Testis (tissue), 2 donors: ENCODE measurements at regions not wholly inside any gene's neighbourhood (a gene's known extent, or its start where the extent isn't known, plus 50 kb on each side); places are given as distances from the start of the nearest gene placed in this dataset.

Source experiments
- POLR2A ChIP-seq: fragments of 450-650 bp; IDR thresholded peaks from one replicate; pipeline ENCODE4 v1.6.1; 2017; ENCODE audit warnings: antibody characterized with exemption, mild to moderate bottlenecking, moderate library complexity
- TF ChIP-seq, protein P1 (sequence below), 3 experiments: fragments of 450-650 bp in 2 of 3; fragments of 200-600 bp in 1 of 3; sonication (generic) in 1 of 3; IDR thresholded peaks; one replicate each; pipeline ENCODE4 v1.5.1; 2016 to 2019; ENCODE audit warnings: antibody characterized with exemption in 3 of 3, mild to moderate bottlenecking in 2 of 3, moderate library complexity in 1 of 3

DNA sequence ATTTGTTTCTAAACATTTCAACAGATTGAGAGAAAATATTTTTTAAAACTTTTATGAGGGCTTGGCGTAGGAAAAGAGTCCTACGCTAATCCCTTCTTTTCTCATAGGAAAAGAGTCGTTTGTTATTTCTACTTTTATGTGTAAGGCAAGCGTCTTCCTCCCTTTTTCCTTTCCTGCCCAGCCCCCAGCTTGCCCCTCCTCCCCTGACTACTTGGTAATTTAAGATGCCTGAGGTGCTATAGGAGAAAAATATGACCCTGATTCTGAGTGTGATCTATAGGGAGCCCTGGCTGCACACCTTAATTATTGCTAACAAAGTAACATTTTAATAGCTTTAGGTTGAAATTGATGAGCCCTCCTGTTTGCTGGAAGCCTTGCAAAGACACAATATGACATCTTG lies 373.6 kb downstream of the PBX1 start:
- TF ChIP-seq, protein P1, sequence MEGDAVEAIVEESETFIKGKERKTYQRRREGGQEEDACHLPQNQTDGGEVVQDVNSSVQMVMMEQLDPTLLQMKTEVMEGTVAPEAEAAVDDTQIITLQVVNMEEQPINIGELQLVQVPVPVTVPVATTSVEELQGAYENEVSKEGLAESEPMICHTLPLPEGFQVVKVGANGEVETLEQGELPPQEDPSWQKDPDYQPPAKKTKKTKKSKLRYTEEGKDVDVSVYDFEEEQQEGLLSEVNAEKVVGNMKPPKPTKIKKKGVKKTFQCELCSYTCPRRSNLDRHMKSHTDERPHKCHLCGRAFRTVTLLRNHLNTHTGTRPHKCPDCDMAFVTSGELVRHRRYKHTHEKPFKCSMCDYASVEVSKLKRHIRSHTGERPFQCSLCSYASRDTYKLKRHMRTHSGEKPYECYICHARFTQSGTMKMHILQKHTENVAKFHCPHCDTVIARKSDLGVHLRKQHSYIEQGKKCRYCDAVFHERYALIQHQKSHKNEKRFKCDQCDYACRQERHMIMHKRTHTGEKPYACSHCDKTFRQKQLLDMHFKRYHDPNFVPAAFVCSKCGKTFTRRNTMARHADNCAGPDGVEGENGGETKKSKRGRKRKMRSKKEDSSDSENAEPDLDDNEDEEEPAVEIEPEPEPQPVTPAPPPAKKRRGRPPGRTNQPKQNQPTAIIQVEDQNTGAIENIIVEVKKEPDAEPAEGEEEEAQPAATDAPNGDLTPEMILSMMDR (IDR thresholded peaks at IDR 0.05) = no peak
- TF ChIP-seq POLR2A = no peak
